Gastrocnemius medialis (tissue), 4 donors: ENCODE measurements at regions not wholly inside any gene's neighbourhood (a gene's known extent, or its start where the extent isn't known, plus 50 kb on each side); places are given as distances from the start of the nearest gene placed in this dataset.

ENCODE experiments used
- ATAC-seq, 2 donors: fragments of 150-250 bp; one replicate each; pipeline ENCODE4 v1.9.1; 2016
- DNase-seq, 2 donors: peaks; one replicate each; pipeline ENCODE4 v3.0.0-alpha.2; 2019
- H3K27ac ChIP-seq, 4 donors: fragments of 200-600 bp; sonication (generic); 1 replicate in 1 of 4; 2 replicates in 3 of 4; pipeline ENCODE4 v1.5.1; 2016 to 2018; ENCODE audit warnings: mild to moderate bottlenecking in 2 of 4, moderate library complexity in 1 of 4
- H3K27me3 ChIP-seq, 3 donors: fragments of 200-600 bp; sonication (generic) in 2 of 3; 1 replicate in 1 of 3; 2 replicates in 2 of 3; pipeline versions ENCODE4 v1.5.1 to v1.6.0; 2016 to 2019; ENCODE audit warnings: mild to moderate bottlenecking in 1 of 3, moderate library complexity in 1 of 3
- H3K36me3 ChIP-seq, 2 donors: fragments of 200-600 bp; sonication (generic) in 1 of 2; one replicate each; pipeline ENCODE4 v1.5.1; 2017 to 2018
- H3K4me1 ChIP-seq, 2 donors: fragments of 200-600 bp; sonication (generic) in 1 of 2; one replicate each; pipeline ENCODE4 v1.5.1; 2016 to 2017; ENCODE audit warnings: mild to moderate bottlenecking in 2 of 2
- H3K4me3 ChIP-seq, 4 donors: fragments of 200-600 bp; sonication (generic) in 3 of 4; 1 replicate in 1 of 4; 2 replicates in 3 of 4; pipeline ENCODE4 v1.5.1; 2016 to 2019; ENCODE audit warnings: mild to moderate bottlenecking in 2 of 4
- H3K9me3 ChIP-seq, 3 donors: fragments of 200-600 bp; sonication (generic) in 2 of 3; 1 replicate in 1 of 3; 2 replicates in 2 of 3; pipeline ENCODE4 v1.5.1; 2016 to 2019
- CTCF ChIP-seq, 5 experiments: fragments of 450-650 bp in 3 of 5; fragments of 200-600 bp in 2 of 5; sonication (generic) in 2 of 5; IDR thresholded peaks in 4 of 5; conservative IDR thresholded peaks in 1 of 5; 1 replicate in 4 of 5; 2 replicates in 1 of 5; pipeline ENCODE4 v1.5.1; 2016 to 2019; ENCODE audit warnings: antibody characterized with exemption in 5 of 5, mild to moderate bottlenecking in 3 of 5, moderate library complexity in 3 of 5
- POLR2A ChIP-seq, 2 donors: fragments of 450-650 bp; IDR thresholded peaks; one replicate each; pipeline ENCODE4 v1.6.1; 2017; ENCODE audit warnings: antibody characterized with exemption in 2 of 2, mild to moderate bottlenecking in 2 of 2, moderate library complexity in 2 of 2
- in situ Hi-C, 4 donors: fragments of 200-750 bp; cut with MboI; loops; one replicate each; pipeline versions ENCODE4 v1.15.0 to v1.8.0; 2017; ENCODE audit warnings: low sequenced_read_pairs in 4 of 4
- intact Hi-C: fragments of 100-400 bp; cut with DNase I; formaldehyde crosslinking; loops from one replicate; pipeline ENCODE4 v1.15.1; 2023; ENCODE audit warnings: low total_unique reads

- no peak for ATAC-seq
- Histone ChIP-seq H3K4me3 (no peak overlapping the region), H3K27ac (peak overlapping the region; percentile 90 to 94 (median 90)), H3K9me3 (no peaks in the 10 kb centered on the region), H3K4me1 (peaks cover 16 to 24% of the 10 kb centered on the region in 2 donors), H3K36me3 (no peaks in the 10 kb centered on the region), H3K27me3 (no peaks in the 10 kb centered on the region)
- TF ChIP-seq CTCF (IDR thresholded peaks at IDR 0.05 in 4 of 5, conservative IDR thresholded peaks at IDR 0.05 in 1 of 5): no peak
- TF ChIP-seq POLR2A (IDR thresholded peaks at IDR 0.05): no peak
- in situ Hi-C loops: no loop called here
- intact Hi-C loops: loop anchor here (1.0 to 5.0 kb wide), 3 partner anchors 43 to 222 kb away; partner anchors contain the start of gene GPATCH2L
- no peak for DNase-seq
These were observed 66.3 kb upstream of the ESRRB start for GRCh38 chr14:76309572-76310162.

- Histone ChIP-seq H3K4me1 (peaks cover 18 to 24% of the 10 kb centered on the region in 2 donors), H3K4me3 (peak overlapping the region; percentile 57 to 68 (median 64)), H3K27me3 (no peaks in the 10 kb centered on the region), H3K27ac (peak overlapping the region; percentile 90 to 94 (median 90)), H3K9me3 (no peaks in the 10 kb centered on the region), H3K36me3 (no peaks in the 10 kb centered on the region)
- in situ Hi-C loops: no loop called here
- no peak for TF ChIP-seq CTCF (IDR thresholded peaks at IDR 0.05 in 4 of 5, conservative IDR thresholded peaks at IDR 0.05 in 1 of 5)
- no peak for TF ChIP-seq POLR2A (IDR thresholded peaks at IDR 0.05)
- intact Hi-C loops: loop anchor here (5.0 kb wide), 2 partner anchors 159 to 224 kb away; partner anchors contain the start of gene GPATCH2L
- no peak for DNase-seq
- peak; percentile 24 to 32 for ATAC-seq
These were observed 64.7 kb upstream of the ESRRB start for GRCh38 chr14:76311079-76311758.

GRCh38 chr14:76312821-76313220, 63.1 kb upstream of the ESRRB start:
- Histone ChIP-seq H3K9me3 (no peaks in the 10 kb centered on the region), H3K4me3 (no peak overlapping the region), H3K27ac (peak overlapping the region in 1 of 4 donors; percentile 24), H3K27me3 (no peaks in the 10 kb centered on the region), H3K4me1 (peaks cover 18 to 24% of the 10 kb centered on the region in 2 donors), H3K36me3 (no peaks in the 10 kb centered on the region)
- ATAC-seq (no peak), DNase-seq (no peak)
- TF ChIP-seq CTCF (IDR thresholded peaks at IDR 0.05 in 4 of 5, conservative IDR thresholded peaks at IDR 0.05 in 1 of 5) (no peak), POLR2A (IDR thresholded peaks at IDR 0.05) (no peak)
- intact Hi-C loops: loop anchor here (5.0 kb wide), 2 partner anchors 161 to 226 kb away; partner anchors contain the start of gene GPATCH2L
- in situ Hi-C loops: no loop called here

- intact Hi-C loops: loop anchor here (5.0 kb wide), 2 partner anchors 161 to 226 kb away; partner anchors contain the start of gene GPATCH2L
- no peaks in the 10 kb centered on the region for H3K36me3 ChIP-seq
- TF ChIP-seq POLR2A (IDR thresholded peaks at IDR 0.05) (no peak), CTCF (IDR thresholded peaks at IDR 0.05 in 4 of 5, conservative IDR thresholded peaks at IDR 0.05 in 1 of 5) (no peak)
- peaks cover 18 to 24% of the 10 kb centered on the region in 2 donors for H3K4me1 ChIP-seq
- in situ Hi-C loops: no loop called here
- no peaks in the 10 kb centered on the region for H3K9me3 ChIP-seq
- no peak overlapping the region for H3K27ac ChIP-seq
- no peak overlapping the region for H3K4me3 ChIP-seq
- DNase-seq (no peak), ATAC-seq (no peak)
- H3K27me3 ChIP-seq: no peaks in the 10 kb centered on the region
These were observed 62.6 kb upstream of the ESRRB start for GRCh38 chr14:76313303-76313702.
